ENCODE measurements at regions not wholly inside any gene's neighbourhood (a gene's known extent, or its start where the extent isn't known, plus 50 kb on each side); places are given as distances from the start of the nearest gene placed in this dataset.

GRCh38 chrX:14125462-14125861 is 95.8 kb upstream of the GEMIN8 start:
- no peak for TF ChIP-seq CTCF (IDR thresholded peaks at IDR 0.05)
- TF ChIP-seq POLR2AphosphoS5 (IDR thresholded peaks at IDR 0.05) = no peak
- no peak for TF ChIP-seq EP300 (IDR thresholded peaks at IDR 0.05)
- H3K27ac ChIP-seq = no peak overlapping the region
- H3K9me3 ChIP-seq = no peaks in the 10 kb centered on the region
- no peak for DNase-seq (ENCODE audit: low spot score in 2 of 2)
- H3K36me3 ChIP-seq = no peaks in the 10 kb centered on the region
- 22% methylated on average over 4 of the region's 4 CpGs for WGBS
- H3K4me3 ChIP-seq = no peak overlapping the region
- no peaks in the 10 kb centered on the region for H3K4me1 ChIP-seq
- H3K27me3 ChIP-seq = no peaks in the 10 kb centered on the region

- no peaks in the 10 kb centered on the region for H3K36me3 ChIP-seq
- WGBS = 52% methylated on average over 5 of the region's 5 CpGs
- no peaks in the 10 kb centered on the region for H3K4me1 ChIP-seq
- no peaks in the 10 kb centered on the region for H3K27me3 ChIP-seq
- H3K27ac ChIP-seq = no peak overlapping the region
- no peak for TF ChIP-seq EP300 (IDR thresholded peaks at IDR 0.05)
- TF ChIP-seq POLR2AphosphoS5 (IDR thresholded peaks at IDR 0.05) = no peak
- no peak for TF ChIP-seq POLR2A (IDR thresholded peaks at IDR 0.05)
- H3K4me3 ChIP-seq = no peak overlapping the region
- no peak for DNase-seq (ENCODE audit: low spot score in 2 of 2)
- no peaks in the 10 kb centered on the region for H3K9me3 ChIP-seq
These were observed 94.9 kb upstream of the GEMIN8 start for GRCh38 chrX:14124562-14124961.

- Histone ChIP-seq H3K27ac (no peak overlapping the region), H3K4me1 (no peaks in the 10 kb centered on the region), H3K9me3 (no peaks in the 10 kb centered on the region), H3K27me3 (no peaks in the 10 kb centered on the region), H3K4me3 (no peak overlapping the region), H3K36me3 (no peaks in the 10 kb centered on the region)
- WGBS = 15% methylated on average over 13 of the region's 13 CpGs
- no peak for TF ChIP-seq POLR2A (IDR thresholded peaks at IDR 0.05)
- peak in 1 of 2 donors; percentile 49 for TF ChIP-seq CTCF (IDR thresholded peaks at IDR 0.05)
- no peak for TF ChIP-seq EP300 (IDR thresholded peaks at IDR 0.05)
- no peak for DNase-seq (ENCODE audit: low spot score in 2 of 2)
These were observed 66.0 kb upstream of the GEMIN8 start for GRCh38 chrX:14095702-14096101.

- TF ChIP-seq POLR2A (IDR thresholded peaks at IDR 0.05) = no peak
- TF ChIP-seq CTCF (IDR thresholded peaks at IDR 0.05) = no peak
- no peak for TF ChIP-seq POLR2AphosphoS5 (IDR thresholded peaks at IDR 0.05)
- TF ChIP-seq EP300 (IDR thresholded peaks at IDR 0.05) = no peak
- Histone ChIP-seq H3K27ac (no peak overlapping the region), H3K36me3 (no peaks in the 10 kb centered on the region), H3K4me1 (no peaks in the 10 kb centered on the region), H3K9me3 (no peaks in the 10 kb centered on the region), H3K27me3 (no peaks in the 10 kb centered on the region), H3K4me3 (no peak overlapping the region)
- WGBS = 40% methylated on average over 2 of the region's 2 CpGs
- no peak for DNase-seq (ENCODE audit: low spot score in 2 of 2)
These were observed 64.5 kb upstream of the GEMIN8 start for GRCh38 chrX:14094191-14094590.

GRCh38 chrX:14084466-14084865 is 54.8 kb upstream of the GEMIN8 start:
- Histone ChIP-seq H3K4me3 (no peak overlapping the region), H3K27me3 (no peaks in the 10 kb centered on the region), H3K27ac (no peak overlapping the region), H3K9me3 (no peaks in the 10 kb centered on the region), H3K4me1 (no peaks in the 10 kb centered on the region), H3K36me3 (no peaks in the 10 kb centered on the region)
- TF ChIP-seq POLR2A (IDR thresholded peaks at IDR 0.05) (no peak), POLR2AphosphoS5 (IDR thresholded peaks at IDR 0.05) (no peak), CTCF (IDR thresholded peaks at IDR 0.05) (no peak), EP300 (IDR thresholded peaks at IDR 0.05) (no peak)
- 62% methylated on average over 1 of the region's 1 CpG for whole genome bisulfite sequencing
- no peak for DNase-seq (ENCODE audit: low spot score in 2 of 2)

- H3K27me3 ChIP-seq = no peaks in the 10 kb centered on the region
- DNase-seq (ENCODE audit: low spot score in 2 of 2) = no peak
- H3K27ac ChIP-seq = no peak overlapping the region
- no peaks in the 10 kb centered on the region for H3K4me1 ChIP-seq
- no peaks in the 10 kb centered on the region for H3K36me3 ChIP-seq
- no peaks in the 10 kb centered on the region for H3K9me3 ChIP-seq
- H3K4me3 ChIP-seq = no peak overlapping the region
- TF ChIP-seq EP300 (IDR thresholded peaks at IDR 0.05) = no peak
- no peak for TF ChIP-seq POLR2A (IDR thresholded peaks at IDR 0.05)
- TF ChIP-seq CTCF (IDR thresholded peaks at IDR 0.05) = no peak
These were observed 54.1 kb upstream of the GEMIN8 start for GRCh38 chrX:14083783-14084182.

Data from suprapubic skin (tissue), 4 donors.